NT2/D1 (cell line): ENCODE measurements at regions not wholly inside any gene's neighbourhood (a gene's known extent, or its start where the extent isn't known, plus 50 kb on each side); places are given as distances from the start of the nearest gene placed in this dataset.

Source experiments
- DNase-seq: peaks from one replicate; pipeline ENCODE4 v3.0.0-alpha.2; 2011; ENCODE audit warnings: low read depth, low spot score
- H3K27me3 ChIP-seq: 2 replicates; pipeline ENCODE4 v1.6.0; 2011; ENCODE audit warnings: mild to moderate bottlenecking; ENCODE audit not compliant: insufficient read length, insufficient read depth
- H3K36me3 ChIP-seq: 2 replicates; pipeline ENCODE4 v1.6.1; 2011; ENCODE audit warnings: mild to moderate bottlenecking, low read length, mixed read lengths; ENCODE audit not compliant: insufficient read depth, insufficient read length
- H3K4me1 ChIP-seq: 2 replicates; pipeline ENCODE4 v1.5.1; 2011; ENCODE audit not compliant: insufficient read depth, insufficient read length
- H3K4me3 ChIP-seq: 2 replicates; pipeline ENCODE4 v1.5.1; 2011; ENCODE audit warnings: low read depth; ENCODE audit not compliant: insufficient read length
- H3K9ac ChIP-seq: 2 replicates; pipeline ENCODE4 v1.6.0; 2011; ENCODE audit warnings: low read depth; ENCODE audit not compliant: insufficient read length
- H3K9me3 ChIP-seq: 2 replicates; pipeline ENCODE4 v1.5.1; 2011; ENCODE audit warnings: mild to moderate bottlenecking, low read length; ENCODE audit not compliant: insufficient read depth
- SUZ12 ChIP-seq: IDR thresholded peaks from 2 replicates; pipeline ENCODE4 v1.6.1; 2011; ENCODE audit not compliant: insufficient read length, insufficient read depth; ENCODE audit errors: extremely low read depth
- YY1 ChIP-seq: IDR thresholded peaks from 2 replicates; pipeline ENCODE4 v1.6.1; 2011; ENCODE audit not compliant: insufficient read length, insufficient read depth
- ZNF274 ChIP-seq: IDR thresholded peaks from 2 replicates; pipeline ENCODE4 v1.6.1; 2011; ENCODE audit warnings: mild to moderate bottlenecking, low read depth, low read length

GRCh38 chr11:134008634-134009071 is 51.9 kb upstream of the IGSF9B start:
- H3K27me3 ChIP-seq, result no peaks in the 10 kb centered on the region
- no peak overlapping the region for H3K9ac ChIP-seq
- no peak for TF ChIP-seq SUZ12
- no peak for TF ChIP-seq YY1
- no peak for TF ChIP-seq ZNF274
- H3K36me3 ChIP-seq, result no peaks in the 10 kb centered on the region
- H3K4me3 ChIP-seq, result no peak overlapping the region
- DNase-seq, result peak; percentile 27
- peaks cover 3% of the 10 kb centered on the region for H3K4me1 ChIP-seq
- no peaks in the 10 kb centered on the region for H3K9me3 ChIP-seq

GRCh38 chr11:134013518-134013917 is 55.4 kb upstream of the JAM3 start:
- Histone ChIP-seq H3K4me1 (no peaks in the 10 kb centered on the region), H3K4me3 (no peak overlapping the region), H3K27me3 (peaks cover 14% of the 10 kb centered on the region), H3K36me3 (no peaks in the 10 kb centered on the region), H3K9ac (no peak overlapping the region), H3K9me3 (no peaks in the 10 kb centered on the region)
- no peak for TF ChIP-seq SUZ12
- no peak for TF ChIP-seq YY1
- no peak for TF ChIP-seq ZNF274
- no peak for DNase-seq

GRCh38 chr11:134014511-134014910 is 54.4 kb upstream of the JAM3 start:
- TF ChIP-seq YY1 (no peak), SUZ12 (no peak), ZNF274 (no peak)
- Histone ChIP-seq H3K9me3 (no peaks in the 10 kb centered on the region), H3K9ac (no peak overlapping the region), H3K4me1 (no peaks in the 10 kb centered on the region), H3K4me3 (no peak overlapping the region), H3K27me3 (peaks cover 14% of the 10 kb centered on the region), H3K36me3 (no peaks in the 10 kb centered on the region)
- no peak for DNase-seq

DNA sequence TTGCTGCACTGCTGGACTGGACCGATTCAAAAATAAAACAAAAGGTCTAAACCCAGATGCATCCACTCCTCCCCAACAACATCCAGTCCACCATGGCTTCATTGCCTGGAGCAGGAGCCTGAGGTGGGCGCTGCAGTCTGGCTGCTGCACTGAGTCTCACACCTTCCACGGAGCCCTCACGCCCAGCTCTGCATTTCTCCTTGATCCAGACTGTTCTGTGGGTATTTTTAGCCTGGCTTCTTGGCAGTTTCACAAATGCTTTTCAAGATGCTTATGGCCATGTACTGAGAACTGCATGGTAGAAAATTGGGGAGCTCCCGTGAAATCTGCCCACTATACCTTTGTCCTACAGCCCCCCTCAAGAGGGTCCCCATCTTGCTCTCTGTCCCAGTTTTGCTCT is 53.3 kb upstream of the JAM3 start:
- H3K9ac ChIP-seq, result no peak overlapping the region
- no peaks in the 10 kb centered on the region for H3K36me3 ChIP-seq
- H3K4me3 ChIP-seq, result no peak overlapping the region
- DNase-seq, result no peak
- TF ChIP-seq ZNF274, result no peak
- no peak for TF ChIP-seq SUZ12
- TF ChIP-seq YY1, result no peak
- no peaks in the 10 kb centered on the region for H3K4me1 ChIP-seq
- no peaks in the 10 kb centered on the region for H3K9me3 ChIP-seq
- H3K27me3 ChIP-seq, result peaks cover 14% of the 10 kb centered on the region

DNA sequence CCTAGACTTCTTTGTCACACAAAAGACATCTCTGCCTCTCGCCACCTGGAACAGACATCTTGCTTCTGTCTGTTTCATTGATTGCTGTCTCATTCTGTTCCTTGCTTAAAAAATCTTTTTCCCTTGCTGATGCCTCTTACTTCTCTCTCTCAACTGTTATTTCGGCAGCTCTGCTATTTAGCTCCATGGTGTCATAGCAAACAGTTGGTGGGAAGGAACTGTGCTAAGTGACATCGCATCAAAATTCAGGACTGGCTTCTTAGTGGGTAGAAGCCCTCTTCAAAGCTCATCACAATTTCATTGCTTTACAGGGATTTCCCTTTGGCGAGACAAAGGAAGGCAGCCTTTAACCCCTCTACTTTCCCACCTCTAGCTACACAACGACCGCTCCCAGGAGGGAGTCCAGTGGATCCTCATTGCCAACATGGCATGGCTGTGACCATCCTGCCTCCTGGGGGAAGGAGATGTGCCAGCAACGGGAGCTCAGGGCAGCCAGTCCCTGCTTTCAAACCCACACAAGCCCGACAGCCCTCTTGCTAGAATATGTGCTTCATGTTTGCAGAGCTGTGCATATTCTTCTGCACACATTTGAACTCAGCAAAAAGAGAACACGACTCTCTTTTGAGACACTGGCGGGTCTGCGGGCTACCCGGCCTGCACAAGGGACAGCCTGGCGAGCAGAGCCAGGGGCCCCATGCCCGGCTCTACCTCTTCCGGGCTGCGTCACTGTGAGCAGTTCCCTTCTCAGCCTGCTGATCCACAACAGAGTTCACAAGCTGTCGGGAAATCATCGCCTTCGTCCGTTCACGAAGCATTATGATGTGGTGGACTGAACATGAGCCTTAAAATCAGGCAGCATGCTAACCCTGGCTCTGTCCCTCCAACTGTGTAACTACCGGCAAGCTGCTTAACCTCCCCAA is 51.1 kb upstream of the JAM3 start:
- H3K36me3 ChIP-seq, result no peaks in the 10 kb centered on the region
- H3K9ac ChIP-seq, result no peak overlapping the region
- H3K9me3 ChIP-seq, result no peaks in the 10 kb centered on the region
- no peaks in the 10 kb centered on the region for H3K4me1 ChIP-seq
- no peak overlapping the region for H3K4me3 ChIP-seq
- TF ChIP-seq ZNF274 (no peak), YY1 (no peak), SUZ12 (no peak)
- no peak for DNase-seq
- H3K27me3 ChIP-seq, result peaks cover 14% of the 10 kb centered on the region
